Body of pancreas (tissue), 4 donors: ENCODE measurements at regions not wholly inside any gene's neighbourhood (a gene's known extent, or its start where the extent isn't known, plus 50 kb on each side); places are given as distances from the start of the nearest gene placed in this dataset.

Source experiments
- ATAC-seq: fragments of 150-250 bp; one replicate; pipeline ENCODE4 v1.9.1; 2016
- DNase-seq, 4 donors: peaks; one replicate each; pipeline ENCODE4 v3.0.0-alpha.2; 2019
- H3K27ac ChIP-seq, 4 donors: fragments of 200-600 bp; sonication (generic); 1 replicate in 3 of 4; 2 replicates in 1 of 4; pipeline versions ENCODE4 v1.5.1 to v1.6.1; 2016 to 2019; ENCODE audit warnings: mild to moderate bottlenecking in 1 of 4, mixed read lengths in 1 of 4, moderate library complexity in 1 of 4
- H3K27me3 ChIP-seq, 2 donors: fragments of 200-600 bp; sonication (generic); one replicate each; pipeline ENCODE4 v1.6.0; 2016; ENCODE audit warnings: mild to moderate bottlenecking in 1 of 2
- H3K36me3 ChIP-seq, 2 donors: fragments of 200-600 bp; sonication (generic); replicated peaks in 1 of 2; 2 replicates each; pipeline ENCODE4 v1.5.1; 2016; ENCODE audit warnings: low read depth in 2 of 2; ENCODE audit not compliant: insufficient read depth in 1 of 2
- H3K4me1 ChIP-seq: fragments of 200-600 bp; sonication (generic); one replicate; pipeline ENCODE4 v1.6.0; 2016
- H3K4me3 ChIP-seq, 2 donors: fragments of 200-600 bp; sonication (generic); 1 replicate in 1 of 2; 2 replicates in 1 of 2; pipeline ENCODE4 v1.5.1; 2016 to 2019
- H3K9me3 ChIP-seq, 3 donors: fragments of 200-600 bp; sonication (generic); 1 replicate in 2 of 3; 2 replicates in 1 of 3; pipeline ENCODE4 v1.5.1; 2016
- CTCF ChIP-seq, 7 experiments: fragments of 450-650 bp in 4 of 7; fragments of 200-600 bp in 3 of 7; sonication (generic) in 3 of 7; IDR thresholded peaks; one replicate each; pipeline ENCODE4 v1.5.1; 2016 to 2019; ENCODE audit warnings: antibody characterized with exemption in 7 of 7
- POLR2A ChIP-seq, 3 donors: fragments of 450-650 bp; IDR thresholded peaks; one replicate each; pipeline ENCODE4 v1.6.1; 2016; ENCODE audit warnings: antibody characterized with exemption in 3 of 3, mild to moderate bottlenecking in 2 of 3
- WGBS, 2 donors: methylation state at CpG; one replicate each; pipeline ENCODE4 v1.1.5; 2017; 5-methylcytosine and 5-hydroxymethylcytosine counted together
- intact Hi-C: fragments of 100-400 bp; cut with DNase I; formaldehyde crosslinking; loops from one replicate; pipeline ENCODE4 v1.15.1; 2023

- no peak for ATAC-seq
- no peak for DNase-seq
- Histone ChIP-seq H3K27ac (no peak overlapping the region), H3K4me3 (no peak overlapping the region), H3K27me3 (no peaks in the 10 kb centered on the region), H3K36me3 (no peaks in the 10 kb centered on the region), H3K9me3 (no peaks in the 10 kb centered on the region), H3K4me1 (peaks cover 22% of the 10 kb centered on the region)
- WGBS, 2 donors = 68 to 71% methylated on average over 4 of the region's 4 CpGs
- TF ChIP-seq POLR2A (IDR thresholded peaks at IDR 0.05) (no peak), CTCF (IDR thresholded peaks at IDR 0.05) (no peak)
- intact Hi-C loops = no loop called here
Measured at GRCh38 chr18:10061566-10062140, 147.8 kb downstream of the VAPA start.

- no peaks in the 10 kb centered on the region for H3K9me3 ChIP-seq
- no peaks in the 10 kb centered on the region for H3K36me3 ChIP-seq
- peaks cover 21% of the 10 kb centered on the region for H3K4me1 ChIP-seq
- no peak for DNase-seq
- 73 to 80% methylated on average over 8 of the region's 8 CpGs for WGBS, 2 donors
- ATAC-seq = peak; percentile 47
- TF ChIP-seq CTCF (IDR thresholded peaks at IDR 0.05) (no peak), POLR2A (IDR thresholded peaks at IDR 0.05) (no peak)
- no peak overlapping the region for H3K27ac ChIP-seq
- H3K27me3 ChIP-seq = no peaks in the 10 kb centered on the region
- no peak overlapping the region for H3K4me3 ChIP-seq
- intact Hi-C loops = no loop called here
Measured at GRCh38 chr18:10062302-10063300, 148.8 kb downstream of the VAPA start.

- TF ChIP-seq CTCF (IDR thresholded peaks at IDR 0.05) (no peak), POLR2A (IDR thresholded peaks at IDR 0.05) (no peak)
- 91 to 95% methylated on average over 8 of the region's 8 CpGs for WGBS, 2 donors
- Histone ChIP-seq H3K27ac (no peak overlapping the region), H3K4me1 (peaks cover 13% of the 10 kb centered on the region), H3K9me3 (no peaks in the 10 kb centered on the region), H3K27me3 (no peaks in the 10 kb centered on the region), H3K36me3 (no peaks in the 10 kb centered on the region), H3K4me3 (no peak overlapping the region)
- DNase-seq (no peak), ATAC-seq (no peak)
- intact Hi-C loops = no loop called here
Measured at GRCh38 chr18:10063489-10063888, 149.7 kb downstream of the VAPA start.

DNA sequence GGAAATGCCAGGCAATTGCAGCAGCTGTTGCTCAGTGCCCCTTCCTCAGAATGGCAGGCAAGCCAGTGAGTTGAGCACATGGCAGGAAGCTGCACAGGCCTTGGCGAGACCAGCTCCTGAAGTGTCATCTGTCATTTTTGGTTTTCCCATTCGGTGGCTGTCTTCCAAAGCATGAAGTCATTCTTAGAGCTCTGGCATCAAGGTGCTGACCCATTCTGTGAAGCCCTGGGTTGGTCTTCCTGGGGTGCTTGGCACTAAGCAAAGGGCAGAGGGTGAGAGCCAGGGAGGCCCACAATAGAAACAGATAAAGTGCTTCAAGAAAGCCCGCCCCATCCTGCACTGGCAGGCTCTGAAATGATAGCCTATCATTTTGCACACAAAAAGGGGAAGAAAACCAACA, 150.5 kb downstream of the VAPA start:
- Histone ChIP-seq H3K4me1 (peaks cover 11% of the 10 kb centered on the region), H3K27ac (no peak overlapping the region), H3K27me3 (no peaks in the 10 kb centered on the region), H3K4me3 (no peak overlapping the region), H3K36me3 (no peaks in the 10 kb centered on the region), H3K9me3 (no peaks in the 10 kb centered on the region)
- ATAC-seq (no peak), DNase-seq (no peak)
- TF ChIP-seq CTCF (IDR thresholded peaks at IDR 0.05) (no peak), POLR2A (IDR thresholded peaks at IDR 0.05) (no peak)
- 57% methylated on average over 3 of the region's 3 CpGs for WGBS, 2 donors
- intact Hi-C loops = no loop called here
